Endothelial cell (in vitro differentiated cells): ENCODE measurements at regions not wholly inside any gene's neighbourhood (a gene's known extent, or its start where the extent isn't known, plus 50 kb on each side); places are given as distances from the start of the nearest gene placed in this dataset.

Source experiments
- DNase-seq: peaks from one replicate; pipeline ENCODE4 v3.0.0; 2021; ENCODE audit warnings: low spot score
- H3K27ac Mint-ChIP-seq: one replicate; pipeline ENCODE4 v1.8.0; 2021; ENCODE audit warnings: mixed read lengths, inconsistent platforms; ENCODE audit not compliant: unreplicated experiment
- H3K27me3 Mint-ChIP-seq: one replicate; pipeline ENCODE4 v1.8.0; 2021; ENCODE audit warnings: mild to moderate bottlenecking, moderate library complexity, mixed read lengths, inconsistent platforms; ENCODE audit not compliant: unreplicated experiment
- H3K36me3 Mint-ChIP-seq: one replicate; pipeline ENCODE4 v1.8.0; 2021; ENCODE audit warnings: mild to moderate bottlenecking, low read depth, mixed read lengths, inconsistent platforms; ENCODE audit not compliant: unreplicated experiment
- H3K4me1 Mint-ChIP-seq: one replicate; pipeline ENCODE4 v1.8.0; 2021; ENCODE audit warnings: mild to moderate bottlenecking, mixed read lengths, inconsistent platforms; ENCODE audit not compliant: unreplicated experiment
- H3K4me3 Mint-ChIP-seq: one replicate; pipeline ENCODE4 v1.8.0; 2021; ENCODE audit warnings: mild to moderate bottlenecking, mixed read lengths, inconsistent platforms; ENCODE audit not compliant: unreplicated experiment
- H3K9me3 Mint-ChIP-seq: one replicate; pipeline ENCODE4 v1.8.0; 2021; ENCODE audit warnings: mixed read lengths, inconsistent platforms; ENCODE audit not compliant: unreplicated experiment
- TF ChIP-seq, protein P1 (sequence below): fragments of 200-600 bp; sonication (generic); IDR thresholded peaks from one replicate; pipeline ENCODE4 v1.5.0; 2021; ENCODE audit warnings: antibody characterized with exemption; ENCODE audit not compliant: unreplicated experiment

DNA sequence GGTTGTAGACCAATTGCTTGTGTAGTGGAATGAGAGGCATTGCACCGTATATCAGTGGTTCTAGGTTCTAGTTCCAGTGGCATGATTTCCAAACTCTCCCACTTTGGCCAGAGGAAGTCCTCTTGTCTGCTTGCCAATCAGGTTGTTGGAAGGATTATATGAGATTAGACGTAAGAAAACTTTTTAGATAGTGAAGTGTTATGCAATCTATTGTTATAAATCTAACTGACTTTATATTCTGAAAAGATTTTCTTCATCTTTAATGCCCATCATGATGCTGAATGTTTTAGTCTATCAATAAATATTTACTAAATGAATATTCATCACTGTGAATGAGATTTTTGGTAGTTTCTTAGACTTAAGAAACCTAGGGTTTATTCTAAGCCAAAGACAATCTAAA, 152.6 kb downstream of the TFPI2 start:
- Mint-ChIP-seq H3K4me3 (no peak overlapping the region), H3K4me1 (peaks cover 4% of the 10 kb centered on the region), H3K27ac (no peak overlapping the region), H3K9me3 (no peaks in the 10 kb centered on the region), H3K27me3 (peaks cover 1% of the 10 kb centered on the region), H3K36me3 (no peaks in the 10 kb centered on the region)
- DNase-seq, result no peak
- TF ChIP-seq, protein P1, sequence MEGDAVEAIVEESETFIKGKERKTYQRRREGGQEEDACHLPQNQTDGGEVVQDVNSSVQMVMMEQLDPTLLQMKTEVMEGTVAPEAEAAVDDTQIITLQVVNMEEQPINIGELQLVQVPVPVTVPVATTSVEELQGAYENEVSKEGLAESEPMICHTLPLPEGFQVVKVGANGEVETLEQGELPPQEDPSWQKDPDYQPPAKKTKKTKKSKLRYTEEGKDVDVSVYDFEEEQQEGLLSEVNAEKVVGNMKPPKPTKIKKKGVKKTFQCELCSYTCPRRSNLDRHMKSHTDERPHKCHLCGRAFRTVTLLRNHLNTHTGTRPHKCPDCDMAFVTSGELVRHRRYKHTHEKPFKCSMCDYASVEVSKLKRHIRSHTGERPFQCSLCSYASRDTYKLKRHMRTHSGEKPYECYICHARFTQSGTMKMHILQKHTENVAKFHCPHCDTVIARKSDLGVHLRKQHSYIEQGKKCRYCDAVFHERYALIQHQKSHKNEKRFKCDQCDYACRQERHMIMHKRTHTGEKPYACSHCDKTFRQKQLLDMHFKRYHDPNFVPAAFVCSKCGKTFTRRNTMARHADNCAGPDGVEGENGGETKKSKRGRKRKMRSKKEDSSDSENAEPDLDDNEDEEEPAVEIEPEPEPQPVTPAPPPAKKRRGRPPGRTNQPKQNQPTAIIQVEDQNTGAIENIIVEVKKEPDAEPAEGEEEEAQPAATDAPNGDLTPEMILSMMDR, result no peak

GRCh38 chr7:93736668-93737369, 153.7 kb downstream of the TFPI2 start:
- no peaks in the 10 kb centered on the region for H3K9me3 Mint-ChIP-seq
- no peaks in the 10 kb centered on the region for H3K4me1 Mint-ChIP-seq
- peaks cover 1% of the 10 kb centered on the region for H3K27me3 Mint-ChIP-seq
- TF ChIP-seq, protein P1, result no peak
- no peaks in the 10 kb centered on the region for H3K36me3 Mint-ChIP-seq
- H3K27ac Mint-ChIP-seq, result no peak overlapping the region
- no peak overlapping the region for H3K4me3 Mint-ChIP-seq
- no peak for DNase-seq

DNA sequence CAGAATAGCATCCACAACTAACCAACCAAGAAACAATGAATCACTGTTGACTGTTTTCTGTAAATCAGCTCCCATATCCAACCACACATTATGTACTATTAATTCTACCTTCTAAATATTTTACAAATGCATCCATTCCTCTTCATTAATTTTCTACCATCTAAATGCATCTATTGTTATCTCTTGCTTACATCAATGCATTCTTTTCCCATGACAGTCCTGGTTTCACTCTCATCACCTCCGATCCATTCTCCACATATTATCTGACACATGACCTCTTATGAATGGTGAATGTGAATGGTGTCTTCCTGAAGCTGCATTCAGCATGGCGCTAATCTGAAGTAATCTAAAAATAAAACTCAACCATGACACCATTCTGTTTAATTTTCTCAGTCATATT, 153.8 kb upstream of the CALCR start:
- no peaks in the 10 kb centered on the region for H3K9me3 Mint-ChIP-seq
- TF ChIP-seq, protein P1, result no peak
- no peaks in the 10 kb centered on the region for H3K27me3 Mint-ChIP-seq
- no peak for DNase-seq
- H3K36me3 Mint-ChIP-seq, result no peaks in the 10 kb centered on the region
- H3K4me1 Mint-ChIP-seq, result no peaks in the 10 kb centered on the region
- no peak overlapping the region for H3K4me3 Mint-ChIP-seq
- H3K27ac Mint-ChIP-seq, result no peak overlapping the region

GRCh38 chr7:93725954-93726353, 151.4 kb upstream of the CALCR start:
- no peak overlapping the region for H3K4me3 Mint-ChIP-seq
- H3K9me3 Mint-ChIP-seq, result no peaks in the 10 kb centered on the region
- no peak overlapping the region for H3K27ac Mint-ChIP-seq
- H3K4me1 Mint-ChIP-seq, result no peaks in the 10 kb centered on the region
- DNase-seq, result no peak
- no peaks in the 10 kb centered on the region for H3K36me3 Mint-ChIP-seq
- TF ChIP-seq, protein P1, result no peak
- no peaks in the 10 kb centered on the region for H3K27me3 Mint-ChIP-seq

DNA sequence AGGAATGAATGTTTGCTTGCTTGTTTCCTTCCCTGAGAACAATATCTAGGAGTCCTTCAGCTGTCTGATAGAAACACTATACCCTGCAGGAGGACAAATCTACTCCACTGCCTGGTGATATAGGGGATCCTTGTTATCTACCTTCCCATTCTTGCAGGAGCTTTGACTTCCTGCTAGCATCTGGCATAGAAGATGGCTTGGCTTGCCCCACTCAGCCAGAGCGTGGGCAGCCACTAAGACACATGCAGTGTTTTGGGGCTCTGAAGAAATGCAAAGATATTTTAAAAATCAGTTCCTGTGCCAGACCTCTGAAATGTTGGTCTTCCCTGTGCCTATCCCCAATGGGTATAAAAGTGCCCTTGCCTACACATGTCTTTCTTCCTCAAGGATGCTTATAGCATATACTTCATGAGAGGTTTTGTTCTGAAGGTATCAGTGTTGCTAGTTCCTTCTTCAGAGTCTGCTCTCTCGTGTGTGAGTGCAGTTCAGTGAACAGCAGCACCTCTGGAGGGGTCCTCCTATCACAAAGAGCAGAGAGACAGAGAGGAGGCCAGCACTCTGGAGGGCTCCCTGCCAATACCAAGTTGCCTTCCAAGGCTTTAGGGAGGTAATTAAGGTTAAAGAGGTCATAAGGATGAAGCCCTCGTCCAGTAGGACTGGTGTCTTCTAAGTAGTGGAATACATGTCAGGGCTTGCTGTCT, 149.1 kb upstream of the CALCR start:
- TF ChIP-seq, protein P1, result no peak
- Mint-ChIP-seq H3K36me3 (no peaks in the 10 kb centered on the region), H3K4me1 (no peaks in the 10 kb centered on the region), H3K4me3 (no peak overlapping the region), H3K27ac (no peak overlapping the region), H3K27me3 (peaks cover 2% of the 10 kb centered on the region), H3K9me3 (no peaks in the 10 kb centered on the region)
- peak; percentile 3 for DNase-seq
